A549 (cell line): ENCODE measurements at regions not wholly inside any gene's neighbourhood (a gene's known extent, or its start where the extent isn't known, plus 50 kb on each side); places are given as distances from the start of the nearest gene placed in this dataset.

Experiments used
- BHLHE40 ChIP-seq: IDR thresholded peaks from 2 replicates; pipeline ENCODE4 v1.6.1; 2012; ENCODE audit warnings: low read depth, low read length, inconsistent platforms
- CBX2 ChIP-seq: fragments of 200-600 bp; sonication (generic); IDR thresholded peaks from 2 replicates; pipeline ENCODE4 v1.6.1; 2016; ENCODE audit warnings: low read depth, mild to moderate bottlenecking, borderline replicate concordance
- CEBPB ChIP-seq, 2 experiments: fragments of >200 bp in 1 of 2; sonication (Bioruptor Twin) in 1 of 2; formaldehyde crosslinking in 1 of 2; IDR thresholded peaks; 2 replicates each; pipeline ENCODE4 v1.6.1; 2012 to 2016
- JUN ChIP-seq, 2 experiments: fragments of >200 bp; sonication (Bioruptor Twin); formaldehyde crosslinking; IDR thresholded peaks; 2 replicates in 1 of 2; 3 replicates in 1 of 2; pipeline ENCODE4 v1.6.1; 2016 to 2017
- KDM1A ChIP-seq: fragments of 200-600 bp; sonication (generic); IDR thresholded peaks from 2 replicates; pipeline ENCODE4 v1.6.1; 2016; ENCODE audit warnings: low read depth, mild to moderate bottlenecking
- NR3C1 ChIP-seq: fragments of >200 bp; sonication (Bioruptor Twin); formaldehyde crosslinking; IDR thresholded peaks from 3 replicates; pipeline ENCODE4 v1.6.1; 2017
- PHF8 ChIP-seq: fragments of 200-600 bp; sonication (generic); IDR thresholded peaks from 2 replicates; pipeline ENCODE4 v1.6.1; 2016; ENCODE audit warnings: low read depth, mild to moderate bottlenecking, antibody characterized with exemption, moderate library complexity, borderline replicate concordance
- RAD21 ChIP-seq, 2 experiments: fragments of >200 bp in 1 of 2; sonication (Bioruptor Twin) in 1 of 2; formaldehyde crosslinking in 1 of 2; IDR thresholded peaks in 1 of 2; conservative IDR thresholded peaks in 1 of 2; 2 replicates in 1 of 2; 3 replicates in 1 of 2; pipeline ENCODE4 v1.6.1; 2012 to 2018; ENCODE audit warnings: inconsistent platforms in 1 of 2
- RNF2 ChIP-seq: fragments of 200-600 bp; sonication (generic); IDR thresholded peaks from 2 replicates; pipeline ENCODE4 v1.6.1; 2016; ENCODE audit warnings: low read depth, mild to moderate bottlenecking, antibody characterized with exemption, moderate library complexity, borderline replicate concordance
- SMC3 ChIP-seq: fragments of >200 bp; sonication (Bioruptor Twin); formaldehyde crosslinking; IDR thresholded peaks from 3 replicates; pipeline ENCODE4 v1.6.1; 2018; ENCODE audit warnings: inconsistent platforms
- TF ChIP-seq, protein P1 (sequence below): fragments of >200 bp; sonication (Bioruptor Twin); formaldehyde crosslinking; IDR thresholded peaks from 3 replicates; pipeline ENCODE4 v1.5.1; 2016
- TF ChIP-seq, protein P2 (sequence below): fragments of 200-600 bp; sonication (generic); IDR thresholded peaks from 2 replicates; pipeline ENCODE4 v1.6.1; 2016; ENCODE audit warnings: antibody characterized with exemption, mild to moderate bottlenecking, moderate library complexity

DNA sequence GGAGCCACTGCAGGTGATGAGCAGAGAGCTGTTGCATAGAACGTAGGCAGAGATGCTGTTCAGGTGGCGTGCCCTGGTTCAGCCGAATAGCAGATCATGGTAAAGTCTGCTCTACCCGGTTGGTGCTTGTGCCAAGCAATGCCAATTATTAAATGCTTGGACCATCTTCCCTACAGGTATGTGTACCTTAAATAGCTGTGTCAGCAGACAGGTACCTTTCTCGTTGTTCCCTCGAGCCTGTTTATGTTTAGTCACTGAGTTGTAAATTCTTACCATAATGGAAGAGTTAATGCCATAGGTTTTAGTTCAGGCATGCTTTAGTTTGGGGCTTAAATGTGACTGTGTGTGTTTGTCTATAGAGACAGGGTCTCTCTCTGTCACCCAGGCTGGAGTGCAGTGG is 112.5 kb upstream of the CPM start:
- no peak for TF ChIP-seq PHF8
- TF ChIP-seq NR3C1, result no peak
- no peak for TF ChIP-seq BHLHE40
- TF ChIP-seq KDM1A, result no peak
- no peak for TF ChIP-seq RNF2
- TF ChIP-seq, protein P1, sequence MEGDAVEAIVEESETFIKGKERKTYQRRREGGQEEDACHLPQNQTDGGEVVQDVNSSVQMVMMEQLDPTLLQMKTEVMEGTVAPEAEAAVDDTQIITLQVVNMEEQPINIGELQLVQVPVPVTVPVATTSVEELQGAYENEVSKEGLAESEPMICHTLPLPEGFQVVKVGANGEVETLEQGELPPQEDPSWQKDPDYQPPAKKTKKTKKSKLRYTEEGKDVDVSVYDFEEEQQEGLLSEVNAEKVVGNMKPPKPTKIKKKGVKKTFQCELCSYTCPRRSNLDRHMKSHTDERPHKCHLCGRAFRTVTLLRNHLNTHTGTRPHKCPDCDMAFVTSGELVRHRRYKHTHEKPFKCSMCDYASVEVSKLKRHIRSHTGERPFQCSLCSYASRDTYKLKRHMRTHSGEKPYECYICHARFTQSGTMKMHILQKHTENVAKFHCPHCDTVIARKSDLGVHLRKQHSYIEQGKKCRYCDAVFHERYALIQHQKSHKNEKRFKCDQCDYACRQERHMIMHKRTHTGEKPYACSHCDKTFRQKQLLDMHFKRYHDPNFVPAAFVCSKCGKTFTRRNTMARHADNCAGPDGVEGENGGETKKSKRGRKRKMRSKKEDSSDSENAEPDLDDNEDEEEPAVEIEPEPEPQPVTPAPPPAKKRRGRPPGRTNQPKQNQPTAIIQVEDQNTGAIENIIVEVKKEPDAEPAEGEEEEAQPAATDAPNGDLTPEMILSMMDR, result no peak
- TF ChIP-seq RAD21 (conservative IDR thresholded peaks at IDR 0.05 in 1 of 2, IDR thresholded peaks at IDR 0.05 in 1 of 2), result no peak
- no peak for TF ChIP-seq CBX2
- no peak for TF ChIP-seq JUN (IDR thresholded peaks at IDR 0.05)
- TF ChIP-seq SMC3, result no peak
- TF ChIP-seq CEBPB (IDR thresholded peaks at IDR 0.05), result no peak
- TF ChIP-seq, protein P2, sequence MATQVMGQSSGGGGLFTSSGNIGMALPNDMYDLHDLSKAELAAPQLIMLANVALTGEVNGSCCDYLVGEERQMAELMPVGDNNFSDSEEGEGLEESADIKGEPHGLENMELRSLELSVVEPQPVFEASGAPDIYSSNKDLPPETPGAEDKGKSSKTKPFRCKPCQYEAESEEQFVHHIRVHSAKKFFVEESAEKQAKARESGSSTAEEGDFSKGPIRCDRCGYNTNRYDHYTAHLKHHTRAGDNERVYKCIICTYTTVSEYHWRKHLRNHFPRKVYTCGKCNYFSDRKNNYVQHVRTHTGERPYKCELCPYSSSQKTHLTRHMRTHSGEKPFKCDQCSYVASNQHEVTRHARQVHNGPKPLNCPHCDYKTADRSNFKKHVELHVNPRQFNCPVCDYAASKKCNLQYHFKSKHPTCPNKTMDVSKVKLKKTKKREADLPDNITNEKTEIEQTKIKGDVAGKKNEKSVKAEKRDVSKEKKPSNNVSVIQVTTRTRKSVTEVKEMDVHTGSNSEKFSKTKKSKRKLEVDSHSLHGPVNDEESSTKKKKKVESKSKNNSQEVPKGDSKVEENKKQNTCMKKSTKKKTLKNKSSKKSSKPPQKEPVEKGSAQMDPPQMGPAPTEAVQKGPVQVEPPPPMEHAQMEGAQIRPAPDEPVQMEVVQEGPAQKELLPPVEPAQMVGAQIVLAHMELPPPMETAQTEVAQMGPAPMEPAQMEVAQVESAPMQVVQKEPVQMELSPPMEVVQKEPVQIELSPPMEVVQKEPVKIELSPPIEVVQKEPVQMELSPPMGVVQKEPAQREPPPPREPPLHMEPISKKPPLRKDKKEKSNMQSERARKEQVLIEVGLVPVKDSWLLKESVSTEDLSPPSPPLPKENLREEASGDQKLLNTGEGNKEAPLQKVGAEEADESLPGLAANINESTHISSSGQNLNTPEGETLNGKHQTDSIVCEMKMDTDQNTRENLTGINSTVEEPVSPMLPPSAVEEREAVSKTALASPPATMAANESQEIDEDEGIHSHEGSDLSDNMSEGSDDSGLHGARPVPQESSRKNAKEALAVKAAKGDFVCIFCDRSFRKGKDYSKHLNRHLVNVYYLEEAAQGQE, result no peak
